HepG2 (cell line): ENCODE measurements at regions not wholly inside any gene's neighbourhood (a gene's known extent, or its start where the extent isn't known, plus 50 kb on each side); places are given as distances from the start of the nearest gene placed in this dataset.

Experiments used
- ARNT ChIP-seq: fragments of 450-650 bp; IDR thresholded peaks from 2 replicates; pipeline ENCODE4 v1.6.1; 2017
- FOSL2 ChIP-seq: sonication (generic); formaldehyde crosslinking; IDR thresholded peaks from 2 replicates; pipeline ENCODE4 v1.4.0; 2020; ENCODE audit warnings: missing genetic modification reagents
- GABPA ChIP-seq, 2 experiments: IDR thresholded peaks; 2 replicates each; pipeline ENCODE4 v1.6.1; 2011 to 2016; ENCODE audit warnings: low read depth in 2 of 2, low read length in 1 of 2, missing biosample characterization in 1 of 2, missing genetic modification characterization in 1 of 2
- GTF2F1 ChIP-seq: fragments of 150-350 bp; IDR thresholded peaks from 2 replicates; pipeline ENCODE4 v1.6.1; 2014; ENCODE audit warnings: low read length
- HOXA5 ChIP-seq: sonication (generic); formaldehyde crosslinking; IDR thresholded peaks from 2 replicates; pipeline ENCODE4 v1.4.0; 2020; ENCODE audit warnings: missing genetic modification reagents
- ZNF629 ChIP-seq: sonication (generic); formaldehyde crosslinking; conservative IDR thresholded peaks from 2 replicates; pipeline ENCODE4 v1.5.0; 2020; ENCODE audit warnings: missing genetic modification reagents
- ZSCAN22 ChIP-seq: sonication (generic); formaldehyde crosslinking; IDR thresholded peaks from 2 replicates; pipeline ENCODE4 v1.4.0; 2020; ENCODE audit warnings: mild to moderate bottlenecking, missing genetic modification reagents
- TF ChIP-seq, protein P1 (sequence below): sonication (generic); formaldehyde crosslinking; IDR thresholded peaks from 2 replicates; pipeline ENCODE4 v1.5.0; 2020; ENCODE audit warnings: missing genetic modification reagents
- TF ChIP-seq, protein P2 (sequence below): sonication (generic); formaldehyde crosslinking; IDR thresholded peaks from 2 replicates; pipeline ENCODE4 v1.5.1; 2020; ENCODE audit warnings: missing genetic modification reagents, mild to moderate bottlenecking, borderline replicate concordance
- TF ChIP-seq, protein P3 (sequence below): IDR thresholded peaks from 2 replicates; pipeline ENCODE4 v1.6.1; 2012; ENCODE audit warnings: low read depth, low read length, improper control_type of control experiment
- TF ChIP-seq, protein P4 (sequence below): sonication (generic); formaldehyde crosslinking; IDR thresholded peaks from 2 replicates; pipeline ENCODE4 v1.5.1; 2020; ENCODE audit warnings: missing genetic modification reagents, mild to moderate bottlenecking, borderline replicate concordance
- TF ChIP-seq, protein P5 (sequence below): sonication (generic); formaldehyde crosslinking; IDR thresholded peaks from 2 replicates; pipeline ENCODE4 v1.9.0; 2021; ENCODE audit warnings: missing genetic modification reagents, borderline replicate concordance
- TF ChIP-seq, protein P6 (sequence below): sonication (generic); formaldehyde crosslinking; IDR thresholded peaks from 2 replicates; pipeline ENCODE4 v1.9.0; 2021; ENCODE audit warnings: missing genetic modification reagents, borderline replicate concordance

DNA sequence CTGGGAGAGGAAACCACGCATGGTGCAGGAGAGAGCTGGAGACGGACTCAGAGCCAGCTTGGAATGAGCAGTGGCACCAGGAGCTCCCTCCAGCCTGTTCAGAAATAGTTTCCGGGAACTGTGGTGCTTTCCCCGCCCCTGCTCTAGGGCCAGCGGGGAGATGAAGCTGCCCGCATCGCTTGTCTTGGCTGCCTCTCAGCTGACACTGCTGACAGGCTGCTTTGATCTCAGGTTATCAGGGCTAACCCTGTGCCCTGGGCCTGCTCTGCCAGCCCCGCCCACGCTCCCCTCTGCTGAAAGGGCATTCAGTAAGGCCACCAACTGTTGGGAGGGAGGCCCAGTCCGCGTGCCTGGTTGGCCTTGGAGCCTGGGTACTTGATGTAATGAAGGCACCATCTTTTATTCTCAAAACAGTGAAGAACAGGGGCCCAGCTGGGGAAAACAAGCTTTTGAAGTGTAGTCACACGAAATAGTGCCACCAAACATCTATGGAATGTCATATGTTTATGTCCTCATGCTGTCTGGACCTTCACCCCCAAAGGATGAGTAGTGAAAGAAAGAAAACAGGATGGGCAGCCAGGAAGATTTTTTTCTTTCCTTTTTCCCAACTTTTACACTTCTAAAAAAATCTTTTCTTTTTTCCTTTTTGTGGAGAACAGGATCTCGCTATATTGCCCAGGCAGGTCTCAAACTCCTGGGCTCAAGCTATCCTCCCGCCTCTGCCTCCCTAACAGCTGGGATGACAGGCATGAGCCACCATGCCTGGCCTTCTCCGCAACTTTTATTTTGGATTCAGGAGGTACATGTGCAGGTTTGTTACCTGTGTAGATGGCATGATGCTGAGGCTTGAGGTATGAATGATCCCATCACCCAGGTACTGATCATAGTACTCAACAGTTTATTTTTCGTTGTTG is 115.9 kb upstream of the TBX3 start (continued):
- TF ChIP-seq, protein P1, sequence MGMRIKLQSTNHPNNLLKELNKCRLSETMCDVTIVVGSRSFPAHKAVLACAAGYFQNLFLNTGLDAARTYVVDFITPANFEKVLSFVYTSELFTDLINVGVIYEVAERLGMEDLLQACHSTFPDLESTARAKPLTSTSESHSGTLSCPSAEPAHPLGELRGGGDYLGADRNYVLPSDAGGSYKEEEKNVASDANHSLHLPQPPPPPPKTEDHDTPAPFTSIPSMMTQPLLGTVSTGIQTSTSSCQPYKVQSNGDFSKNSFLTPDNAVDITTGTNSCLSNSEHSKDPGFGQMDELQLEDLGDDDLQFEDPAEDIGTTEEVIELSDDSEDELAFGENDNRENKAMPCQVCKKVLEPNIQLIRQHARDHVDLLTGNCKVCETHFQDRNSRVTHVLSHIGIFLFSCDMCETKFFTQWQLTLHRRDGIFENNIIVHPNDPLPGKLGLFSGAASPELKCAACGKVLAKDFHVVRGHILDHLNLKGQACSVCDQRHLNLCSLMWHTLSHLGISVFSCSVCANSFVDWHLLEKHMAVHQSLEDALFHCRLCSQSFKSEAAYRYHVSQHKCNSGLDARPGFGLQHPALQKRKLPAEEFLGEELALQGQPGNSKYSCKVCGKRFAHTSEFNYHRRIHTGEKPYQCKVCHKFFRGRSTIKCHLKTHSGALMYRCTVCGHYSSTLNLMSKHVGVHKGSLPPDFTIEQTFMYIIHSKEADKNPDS (CRISPR knock-in tag): no peak
- peak; percentile 94 for TF ChIP-seq FOSL2
- TF ChIP-seq, protein P2, sequence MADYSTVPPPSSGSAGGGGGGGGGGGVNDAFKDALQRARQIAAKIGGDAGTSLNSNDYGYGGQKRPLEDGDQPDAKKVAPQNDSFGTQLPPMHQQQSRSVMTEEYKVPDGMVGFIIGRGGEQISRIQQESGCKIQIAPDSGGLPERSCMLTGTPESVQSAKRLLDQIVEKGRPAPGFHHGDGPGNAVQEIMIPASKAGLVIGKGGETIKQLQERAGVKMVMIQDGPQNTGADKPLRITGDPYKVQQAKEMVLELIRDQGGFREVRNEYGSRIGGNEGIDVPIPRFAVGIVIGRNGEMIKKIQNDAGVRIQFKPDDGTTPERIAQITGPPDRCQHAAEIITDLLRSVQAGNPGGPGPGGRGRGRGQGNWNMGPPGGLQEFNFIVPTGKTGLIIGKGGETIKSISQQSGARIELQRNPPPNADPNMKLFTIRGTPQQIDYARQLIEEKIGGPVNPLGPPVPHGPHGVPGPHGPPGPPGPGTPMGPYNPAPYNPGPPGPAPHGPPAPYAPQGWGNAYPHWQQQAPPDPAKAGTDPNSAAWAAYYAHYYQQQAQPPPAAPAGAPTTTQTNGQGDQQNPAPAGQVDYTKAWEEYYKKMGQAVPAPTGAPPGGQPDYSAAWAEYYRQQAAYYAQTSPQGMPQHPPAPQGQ: 0 out of 2 replicates have a peak, but pooled peaks have one; percentile 23
- no peak for TF ChIP-seq GTF2F1
- no peak for TF ChIP-seq ARNT
- TF ChIP-seq, protein P3, sequence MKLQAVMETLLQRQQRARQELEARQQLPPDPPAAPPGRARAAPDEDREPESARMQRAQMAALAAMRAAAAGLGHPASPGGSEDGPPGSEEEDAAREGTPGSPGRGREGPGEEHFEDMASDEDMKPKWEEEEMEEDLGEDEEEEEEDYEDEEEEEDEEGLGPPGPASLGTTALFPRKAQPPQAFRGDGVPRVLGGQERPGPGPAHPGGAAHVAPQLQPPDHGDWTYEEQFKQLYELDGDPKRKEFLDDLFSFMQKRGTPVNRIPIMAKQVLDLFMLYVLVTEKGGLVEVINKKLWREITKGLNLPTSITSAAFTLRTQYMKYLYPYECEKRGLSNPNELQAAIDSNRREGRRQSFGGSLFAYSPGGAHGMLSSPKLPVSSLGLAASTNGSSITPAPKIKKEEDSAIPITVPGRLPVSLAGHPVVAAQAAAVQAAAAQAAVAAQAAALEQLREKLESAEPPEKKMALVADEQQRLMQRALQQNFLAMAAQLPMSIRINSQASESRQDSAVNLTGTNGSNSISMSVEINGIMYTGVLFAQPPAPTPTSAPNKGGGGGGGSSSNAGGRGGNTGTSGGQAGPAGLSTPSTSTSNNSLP: peak; percentile 76
- TF ChIP-seq HOXA5 (CRISPR knock-in tag): no peak; the same call in 1 of the 2 replicates
- TF ChIP-seq GABPA (IDR thresholded peaks at IDR 0.05; ENCODE audit: low read depth, low read length): no peak
- TF ChIP-seq GABPA (CRISPR knock-in tag; IDR thresholded peaks at IDR 0.05; ENCODE audit: low read depth): peak; percentile 66; the same call in 1 of the 2 replicates
- TF ChIP-seq, protein P4, sequence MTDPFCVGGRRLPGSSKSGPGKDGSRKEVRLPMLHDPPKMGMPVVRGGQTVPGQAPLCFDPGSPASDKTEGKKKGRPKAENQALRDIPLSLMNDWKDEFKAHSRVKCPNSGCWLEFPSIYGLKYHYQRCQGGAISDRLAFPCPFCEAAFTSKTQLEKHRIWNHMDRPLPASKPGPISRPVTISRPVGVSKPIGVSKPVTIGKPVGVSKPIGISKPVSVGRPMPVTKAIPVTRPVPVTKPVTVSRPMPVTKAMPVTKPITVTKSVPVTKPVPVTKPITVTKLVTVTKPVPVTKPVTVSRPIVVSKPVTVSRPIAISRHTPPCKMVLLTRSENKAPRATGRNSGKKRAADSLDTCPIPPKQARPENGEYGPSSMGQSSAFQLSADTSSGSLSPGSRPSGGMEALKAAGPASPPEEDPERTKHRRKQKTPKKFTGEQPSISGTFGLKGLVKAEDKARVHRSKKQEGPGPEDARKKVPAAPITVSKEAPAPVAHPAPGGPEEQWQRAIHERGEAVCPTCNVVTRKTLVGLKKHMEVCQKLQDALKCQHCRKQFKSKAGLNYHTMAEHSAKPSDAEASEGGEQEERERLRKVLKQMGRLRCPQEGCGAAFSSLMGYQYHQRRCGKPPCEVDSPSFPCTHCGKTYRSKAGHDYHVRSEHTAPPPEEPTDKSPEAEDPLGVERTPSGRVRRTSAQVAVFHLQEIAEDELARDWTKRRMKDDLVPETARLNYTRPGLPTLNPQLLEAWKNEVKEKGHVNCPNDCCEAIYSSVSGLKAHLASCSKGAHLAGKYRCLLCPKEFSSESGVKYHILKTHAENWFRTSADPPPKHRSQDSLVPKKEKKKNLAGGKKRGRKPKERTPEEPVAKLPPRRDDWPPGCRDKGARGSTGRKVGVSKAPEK (CRISPR knock-in tag): 0 out of 2 replicates have a peak, but pooled peaks have one; percentile 74
- TF ChIP-seq, protein P5, sequence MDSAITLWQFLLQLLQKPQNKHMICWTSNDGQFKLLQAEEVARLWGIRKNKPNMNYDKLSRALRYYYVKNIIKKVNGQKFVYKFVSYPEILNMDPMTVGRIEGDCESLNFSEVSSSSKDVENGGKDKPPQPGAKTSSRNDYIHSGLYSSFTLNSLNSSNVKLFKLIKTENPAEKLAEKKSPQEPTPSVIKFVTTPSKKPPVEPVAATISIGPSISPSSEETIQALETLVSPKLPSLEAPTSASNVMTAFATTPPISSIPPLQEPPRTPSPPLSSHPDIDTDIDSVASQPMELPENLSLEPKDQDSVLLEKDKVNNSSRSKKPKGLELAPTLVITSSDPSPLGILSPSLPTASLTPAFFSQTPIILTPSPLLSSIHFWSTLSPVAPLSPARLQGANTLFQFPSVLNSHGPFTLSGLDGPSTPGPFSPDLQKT (CRISPR knock-in tag): no peak
- TF ChIP-seq, protein P6, sequence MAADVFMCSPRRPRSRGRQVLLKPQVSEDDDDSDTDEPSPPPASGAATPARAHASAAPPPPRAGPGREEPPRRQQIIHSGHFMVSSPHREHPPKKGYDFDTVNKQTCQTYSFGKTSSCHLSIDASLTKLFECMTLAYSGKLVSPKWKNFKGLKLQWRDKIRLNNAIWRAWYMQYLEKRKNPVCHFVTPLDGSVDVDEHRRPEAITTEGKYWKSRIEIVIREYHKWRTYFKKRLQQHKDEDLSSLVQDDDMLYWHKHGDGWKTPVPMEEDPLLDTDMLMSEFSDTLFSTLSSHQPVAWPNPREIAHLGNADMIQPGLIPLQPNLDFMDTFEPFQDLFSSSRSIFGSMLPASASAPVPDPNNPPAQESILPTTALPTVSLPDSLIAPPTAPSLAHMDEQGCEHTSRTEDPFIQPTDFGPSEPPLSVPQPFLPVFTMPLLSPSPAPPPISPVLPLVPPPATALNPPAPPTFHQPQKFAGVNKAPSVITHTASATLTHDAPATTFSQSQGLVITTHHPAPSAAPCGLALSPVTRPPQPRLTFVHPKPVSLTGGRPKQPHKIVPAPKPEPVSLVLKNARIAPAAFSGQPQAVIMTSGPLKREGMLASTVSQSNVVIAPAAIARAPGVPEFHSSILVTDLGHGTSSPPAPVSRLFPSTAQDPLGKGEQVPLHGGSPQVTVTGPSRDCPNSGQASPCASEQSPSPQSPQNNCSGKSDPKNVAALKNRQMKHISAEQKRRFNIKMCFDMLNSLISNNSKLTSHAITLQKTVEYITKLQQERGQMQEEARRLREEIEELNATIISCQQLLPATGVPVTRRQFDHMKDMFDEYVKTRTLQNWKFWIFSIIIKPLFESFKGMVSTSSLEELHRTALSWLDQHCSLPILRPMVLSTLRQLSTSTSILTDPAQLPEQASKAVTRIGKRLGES: 0 out of 2 replicates have a peak, but pooled peaks have one; percentile 4
- no peak; the same call in 1 of the 2 replicates for TF ChIP-seq ZNF629 (CRISPR knock-in tag)
- 0 out of 2 replicates have a peak, but pooled peaks have one; percentile 29 for TF ChIP-seq ZSCAN22
